ENCODE measurements at regions not wholly inside any gene's neighbourhood (a gene's known extent, or its start where the extent isn't known, plus 50 kb on each side); places are given as distances from the start of the nearest gene placed in this dataset.
"Not testable (repeated sequence)": the region's sequence is repeated elsewhere in the genome, so short reads cannot be mapped to it uniquely, and the experiment has no call there.

GRCh38 chr12:68482660-68483059 lies 128.0 kb upstream of the RAP1B start:
- ChIA-PET POLR2A (ENCODE audit: low non-redundant PET) (no interaction called here), CTCF (interaction anchor here (0.7 kb wide), 1 partner anchor 540 kb away, joined by 3 read pairs; no protein-coding TSS in a partner anchor)
- DNase-seq (ENCODE audit: low spot score) = no peak
- no peak overlapping the region for H3K27ac ChIP-seq
- no peak for TF ChIP-seq CTCF (conservative IDR thresholded peaks at IDR 0.05; ENCODE audit: low read depth)

GRCh38 chr12:68483592-68484383 lies 126.9 kb upstream of the RAP1B start:
- POLR2A ChIA-PET (ENCODE audit: low non-redundant PET) = no interaction called here
- peak; percentile 11 for DNase-seq (ENCODE audit: low spot score)
- no peak for TF ChIP-seq CTCF (conservative IDR thresholded peaks at IDR 0.05; ENCODE audit: low read depth)
- no peak overlapping the region for H3K27ac ChIP-seq
- CTCF ChIA-PET = interaction anchor here (0.6 to 1.4 kb wide), 2 partner anchors 40 to 125 kb away, joined by 3 to 5 read pairs; no protein-coding TSS in a partner anchor

GRCh38 chr12:68484578-68484977 lies 126.1 kb upstream of the RAP1B start:
- POLR2A ChIA-PET (ENCODE audit: low non-redundant PET); H3K27ac ChIP-seq; DNase-seq (ENCODE audit: low spot score): not testable (repeated sequence)
- CTCF ChIA-PET = interaction anchor here (1.4 kb wide), 1 partner anchor 126 kb away, joined by 3 read pairs; no protein-coding TSS in a partner anchor

GRCh38 chr12:68486449-68486848 lies 124.2 kb upstream of the RAP1B start:
- H3K27ac ChIP-seq; POLR2A ChIA-PET (ENCODE audit: low non-redundant PET); DNase-seq (ENCODE audit: low spot score): not testable (repeated sequence)
- CTCF ChIA-PET = interaction anchor here (0.6 kb wide), 2 partner anchors 346 to 1153 kb away, joined by 3 read pairs; no protein-coding TSS in a partner anchor

GRCh38 chr12:68487721-68488309 lies 122.9 kb upstream of the RAP1B start:
- POLR2A ChIA-PET (ENCODE audit: low non-redundant PET) = no interaction called here
- DNase-seq (ENCODE audit: low spot score) = no peak
- CTCF ChIA-PET = no interaction called here
- TF ChIP-seq CTCF (conservative IDR thresholded peaks at IDR 0.05; ENCODE audit: low read depth) = no peak
- no peak overlapping the region for H3K27ac ChIP-seq

- POLR2A ChIA-PET (ENCODE audit: low non-redundant PET) = no interaction called here
- H3K27ac ChIP-seq = no peak overlapping the region
- CTCF ChIA-PET = interaction anchor here (0.6 kb wide), 1 partner anchor 615 kb away, joined by 3 read pairs; no protein-coding TSS in a partner anchor
- DNase-seq (ENCODE audit: low spot score) = no peak
- TF ChIP-seq CTCF (conservative IDR thresholded peaks at IDR 0.05; ENCODE audit: low read depth) = no peak
Measured at GRCh38 chr12:68489273-68489672, 121.4 kb upstream of the RAP1B start.

GRCh38 chr12:68490476-68490875 lies 120.2 kb upstream of the RAP1B start:
- H3K27ac ChIP-seq = no peak overlapping the region
- POLR2A ChIA-PET (ENCODE audit: low non-redundant PET) = no interaction called here
- CTCF ChIA-PET = no interaction called here
- TF ChIP-seq CTCF (conservative IDR thresholded peaks at IDR 0.05; ENCODE audit: low read depth) = no peak
- no peak for DNase-seq (ENCODE audit: low spot score)

Measured in RWPE1 (cell line).